ENCODE measurements at regions not wholly inside any gene's neighbourhood (a gene's known extent, or its start where the extent isn't known, plus 50 kb on each side); places are given as distances from the start of the nearest gene placed in this dataset.

- Mint-ChIP-seq H3K4me1 (peaks cover 24% of the 10 kb centered on the region), H3K36me3 (peaks cover 7% of the 10 kb centered on the region; the same call in 1 of the 2 replicates), H3K9me3 (peaks cover 16% of the 10 kb centered on the region), H3K4me3 (no peak overlapping the region), H3K27ac (no peak overlapping the region), H3K27me3 (ENCODE audit: low read depth) (peaks cover 17% of the 10 kb centered on the region)
- TF ChIP-seq NR2C2 (CRISPR knock-in tag; IDR thresholded peaks at IDR 0.05) (no peak), ZNF263 (CRISPR knock-in tag; IDR thresholded peaks at IDR 0.05; ENCODE audit: low read depth) (no peak), GABPB1 (CRISPR knock-in tag; IDR thresholded peaks at IDR 0.05) (no peak), FOXP1 (CRISPR knock-in tag; IDR thresholded peaks at IDR 0.05; ENCODE audit: borderline replicate concordance) (no peak), ZNF532 (CRISPR knock-in tag; IDR thresholded peaks at IDR 0.05; ENCODE audit: borderline replicate concordance) (no peak), IRF2 (CRISPR knock-in tag; IDR thresholded peaks at IDR 0.05; ENCODE audit: borderline replicate concordance, low read depth) (no peak), ARID4B (CRISPR knock-in tag; IDR thresholded peaks at IDR 0.05; ENCODE audit: borderline replicate concordance) (no peak), STAT6 (CRISPR knock-in tag; conservative IDR thresholded peaks at IDR 0.05; ENCODE audit: low read depth) (no peak), ZNF232 (CRISPR knock-in tag; IDR thresholded peaks at IDR 0.05) (no peak)
- TF ChIP-seq, protein P1, sequence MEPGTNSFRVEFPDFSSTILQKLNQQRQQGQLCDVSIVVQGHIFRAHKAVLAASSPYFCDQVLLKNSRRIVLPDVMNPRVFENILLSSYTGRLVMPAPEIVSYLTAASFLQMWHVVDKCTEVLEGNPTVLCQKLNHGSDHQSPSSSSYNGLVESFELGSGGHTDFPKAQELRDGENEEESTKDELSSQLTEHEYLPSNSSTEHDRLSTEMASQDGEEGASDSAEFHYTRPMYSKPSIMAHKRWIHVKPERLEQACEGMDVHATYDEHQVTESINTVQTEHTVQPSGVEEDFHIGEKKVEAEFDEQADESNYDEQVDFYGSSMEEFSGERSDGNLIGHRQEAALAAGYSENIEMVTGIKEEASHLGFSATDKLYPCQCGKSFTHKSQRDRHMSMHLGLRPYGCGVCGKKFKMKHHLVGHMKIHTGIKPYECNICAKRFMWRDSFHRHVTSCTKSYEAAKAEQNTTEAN (CRISPR knock-in tag; IDR thresholded peaks at IDR 0.05), result no peak
- TF ChIP-seq, protein P2, sequence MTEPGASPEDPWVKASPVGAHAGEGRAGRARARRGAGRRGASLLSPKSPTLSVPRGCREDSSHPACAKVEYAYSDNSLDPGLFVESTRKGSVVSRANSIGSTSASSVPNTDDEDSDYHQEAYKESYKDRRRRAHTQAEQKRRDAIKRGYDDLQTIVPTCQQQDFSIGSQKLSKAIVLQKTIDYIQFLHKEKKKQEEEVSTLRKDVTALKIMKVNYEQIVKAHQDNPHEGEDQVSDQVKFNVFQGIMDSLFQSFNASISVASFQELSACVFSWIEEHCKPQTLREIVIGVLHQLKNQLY (CRISPR knock-in tag; IDR thresholded peaks at IDR 0.05), result no peak
- TF ChIP-seq, protein P3, sequence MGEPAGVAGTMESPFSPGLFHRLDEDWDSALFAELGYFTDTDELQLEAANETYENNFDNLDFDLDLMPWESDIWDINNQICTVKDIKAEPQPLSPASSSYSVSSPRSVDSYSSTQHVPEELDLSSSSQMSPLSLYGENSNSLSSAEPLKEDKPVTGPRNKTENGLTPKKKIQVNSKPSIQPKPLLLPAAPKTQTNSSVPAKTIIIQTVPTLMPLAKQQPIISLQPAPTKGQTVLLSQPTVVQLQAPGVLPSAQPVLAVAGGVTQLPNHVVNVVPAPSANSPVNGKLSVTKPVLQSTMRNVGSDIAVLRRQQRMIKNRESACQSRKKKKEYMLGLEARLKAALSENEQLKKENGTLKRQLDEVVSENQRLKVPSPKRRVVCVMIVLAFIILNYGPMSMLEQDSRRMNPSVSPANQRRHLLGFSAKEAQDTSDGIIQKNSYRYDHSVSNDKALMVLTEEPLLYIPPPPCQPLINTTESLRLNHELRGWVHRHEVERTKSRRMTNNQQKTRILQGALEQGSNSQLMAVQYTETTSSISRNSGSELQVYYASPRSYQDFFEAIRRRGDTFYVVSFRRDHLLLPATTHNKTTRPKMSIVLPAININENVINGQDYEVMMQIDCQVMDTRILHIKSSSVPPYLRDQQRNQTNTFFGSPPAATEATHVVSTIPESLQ (CRISPR knock-in tag; IDR thresholded peaks at IDR 0.05), result no peak
- ChIA-PET POLR2A (no interaction called here), CTCF (no interaction called here)
- no peak for ATAC-seq
- no peak for DNase-seq (ENCODE audit: low spot score)
Measured at GRCh38 chr3:30253832-30254231, 352.6 kb upstream of the TGFBR2 start.
